HG03045 (cell line): ENCODE measurements at regions not wholly inside any gene's neighbourhood (a gene's known extent, or its start where the extent isn't known, plus 50 kb on each side); places are given as distances from the start of the nearest gene placed in this dataset.

Source experiments
- ATAC-seq: cut with Tn5 transposase; IDR thresholded peaks from one replicate; pipeline ENCODE4 v1.9.1; 2021; ENCODE audit warnings: mild to moderate bottlenecking, moderate library complexity; ENCODE audit not compliant: unreplicated experiment

DNA sequence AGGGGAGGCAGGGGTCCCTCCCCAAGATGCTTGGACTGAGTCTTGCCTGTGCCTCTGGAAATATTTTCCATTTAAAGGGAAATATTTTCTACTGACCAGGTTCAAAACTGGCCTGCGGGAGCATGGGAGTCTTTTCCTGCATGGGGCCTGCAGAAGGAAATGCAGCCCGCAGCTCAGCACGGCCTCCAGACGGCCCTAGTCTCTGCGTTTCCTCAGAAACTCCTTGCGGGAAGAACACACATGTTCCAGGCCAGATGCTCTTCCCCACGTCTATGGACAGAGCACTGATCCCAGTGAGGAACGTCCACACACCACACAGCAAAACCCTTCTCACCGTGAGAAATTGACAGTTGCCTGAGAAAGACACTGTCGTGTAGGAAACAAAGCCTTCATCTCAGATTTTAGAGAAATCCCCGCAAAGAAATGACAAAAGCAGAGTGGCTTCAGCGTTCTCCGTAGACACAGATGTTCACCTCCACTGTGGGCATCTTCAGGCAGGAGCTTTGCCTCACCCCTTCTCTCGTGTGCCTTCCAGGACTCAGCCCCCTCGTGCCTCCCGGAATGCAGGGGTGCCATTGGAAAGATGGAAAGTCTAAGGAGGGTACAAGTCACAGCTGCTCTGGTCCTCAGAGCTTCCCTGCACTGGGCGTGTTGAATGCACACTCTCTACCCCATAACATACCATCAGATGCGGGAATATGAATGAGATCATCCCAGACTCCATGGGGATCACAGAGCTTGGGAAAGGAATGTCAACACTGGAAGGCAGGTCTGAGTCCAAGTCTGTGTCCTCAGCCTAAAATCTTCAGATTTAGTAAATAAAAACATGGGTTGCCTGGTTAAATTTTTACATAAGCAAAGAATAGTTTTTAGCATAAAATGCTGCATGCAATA, 438.7 kb upstream of the SALL3 start:
- ATAC-seq, result no peak

DNA sequence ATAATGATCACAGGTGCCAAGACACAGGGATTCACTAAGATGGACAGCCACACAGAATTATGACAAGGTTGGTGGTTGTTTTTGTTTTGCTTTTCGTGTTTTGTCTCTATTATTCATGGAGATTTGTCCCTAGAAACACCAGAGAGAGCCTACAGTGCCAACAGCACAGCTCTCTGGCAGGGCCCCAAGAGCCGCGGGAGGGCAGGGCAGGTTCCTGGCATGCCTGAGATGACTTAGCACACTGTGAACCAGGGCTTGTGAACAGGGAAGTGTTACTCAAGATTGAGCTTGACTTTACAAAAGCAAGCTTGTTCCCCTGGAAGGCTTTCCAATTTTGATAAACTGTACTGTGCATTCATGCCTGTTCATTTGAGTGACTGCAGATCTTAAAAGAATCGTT, 437.4 kb upstream of the SALL3 start:
- no peak for ATAC-seq

DNA sequence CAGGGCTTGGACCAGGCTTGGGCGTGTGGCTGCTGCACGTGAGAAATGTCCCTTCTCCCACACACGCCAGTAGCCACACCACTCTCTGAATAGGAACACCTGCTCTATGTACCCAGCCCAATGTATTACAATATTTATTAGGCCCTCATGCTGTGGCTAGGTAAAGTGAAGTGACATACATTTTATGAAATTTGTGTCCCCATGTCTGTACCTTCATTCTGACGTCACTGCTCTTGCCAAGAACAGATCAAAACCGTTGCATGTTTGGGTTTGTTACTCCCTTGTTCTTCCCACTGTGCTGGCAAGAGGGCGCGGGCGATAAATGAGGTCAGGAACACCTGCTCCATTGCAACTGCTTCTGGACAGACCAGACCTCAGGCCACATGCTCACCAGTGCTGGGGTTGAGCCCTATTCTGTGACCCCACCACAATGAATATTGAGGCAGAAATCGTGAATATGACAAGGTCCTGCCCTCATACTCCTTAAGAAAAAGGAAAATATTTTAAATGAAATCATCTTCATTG, 436.4 kb upstream of the SALL3 start:
- no peak for ATAC-seq

DNA sequence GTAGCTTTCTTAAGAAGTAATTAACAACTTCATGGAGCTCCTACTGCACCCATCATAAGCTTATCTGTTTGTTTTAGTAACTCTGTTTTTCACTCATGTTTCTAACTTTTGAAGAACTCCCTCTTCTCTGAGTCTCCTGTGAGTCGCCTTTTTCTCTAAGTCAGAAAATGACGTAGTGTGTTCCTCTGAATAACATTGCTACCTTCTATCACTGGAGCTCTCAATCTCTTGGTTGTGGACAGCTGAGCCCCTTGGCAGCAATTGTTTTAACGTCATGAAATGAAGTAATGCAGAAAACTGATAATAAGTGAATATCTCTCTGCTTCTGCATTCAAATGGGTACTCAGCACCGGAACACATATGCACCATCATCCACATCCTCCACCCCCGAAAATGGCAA, 433.3 kb upstream of the SALL3 start:
- ATAC-seq, result no peak

GRCh38 chr18:78547817-78548216, 431.8 kb upstream of the SALL3 start:
- no peak for ATAC-seq

- no peak for ATAC-seq
These were observed 431.2 kb upstream of the SALL3 start for GRCh38 chr18:78548261-78549058.

- ATAC-seq, result no peak
These were observed 429.6 kb upstream of the SALL3 start for GRCh38 chr18:78549971-78550370.

DNA sequence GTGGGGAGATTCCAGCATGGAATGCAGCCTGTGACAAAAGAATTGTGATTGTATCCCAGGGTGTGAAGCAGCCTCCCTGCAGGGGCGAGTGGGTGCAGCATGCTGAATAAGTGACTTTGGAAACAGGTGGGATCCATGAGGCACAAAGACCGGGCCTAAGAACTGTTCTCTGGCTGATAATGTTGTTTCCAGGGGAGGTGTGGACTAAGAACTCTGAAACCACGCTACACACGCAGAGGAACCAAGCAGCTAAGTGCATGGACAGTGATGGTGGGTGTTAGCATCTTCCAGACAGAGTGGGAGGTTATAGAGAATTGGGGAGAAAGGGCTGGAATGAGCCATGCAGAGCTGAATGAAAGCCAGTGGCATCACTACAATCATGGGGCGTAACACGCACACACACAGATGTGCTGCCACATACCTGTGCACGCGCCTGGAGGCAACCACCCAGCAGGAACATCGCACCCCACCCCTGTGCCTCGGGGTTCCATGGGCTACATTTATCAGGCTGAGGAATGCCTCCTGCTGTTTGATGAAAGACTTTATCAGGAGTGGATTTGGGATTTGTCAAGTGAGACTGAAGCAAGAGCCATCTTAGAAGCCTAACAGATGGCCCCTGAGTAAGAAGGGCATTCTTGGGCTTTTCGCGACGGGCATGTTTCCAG, 424.5 kb upstream of the SALL3 start:
- ATAC-seq, result no peak

DNA sequence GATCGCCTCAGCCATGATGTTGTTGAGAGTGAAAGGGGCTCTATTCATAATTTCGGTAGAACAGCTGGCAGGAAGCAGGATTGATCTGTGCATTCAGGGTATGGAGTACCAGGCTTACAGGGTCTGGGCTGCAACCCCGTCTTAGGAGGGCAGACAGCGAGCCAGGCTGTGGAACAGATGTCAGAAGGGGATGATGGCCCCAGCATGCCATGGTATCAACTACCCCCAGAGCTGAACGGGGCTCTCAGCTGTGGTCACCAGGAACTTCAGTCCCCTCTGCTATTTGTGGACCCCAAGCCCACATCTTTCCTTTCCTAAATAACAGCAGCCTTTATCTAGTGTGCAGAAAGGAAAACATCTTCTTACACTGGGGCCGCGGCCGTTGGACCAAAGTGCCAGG, 422.2 kb upstream of the SALL3 start:
- ATAC-seq, result no peak

DNA sequence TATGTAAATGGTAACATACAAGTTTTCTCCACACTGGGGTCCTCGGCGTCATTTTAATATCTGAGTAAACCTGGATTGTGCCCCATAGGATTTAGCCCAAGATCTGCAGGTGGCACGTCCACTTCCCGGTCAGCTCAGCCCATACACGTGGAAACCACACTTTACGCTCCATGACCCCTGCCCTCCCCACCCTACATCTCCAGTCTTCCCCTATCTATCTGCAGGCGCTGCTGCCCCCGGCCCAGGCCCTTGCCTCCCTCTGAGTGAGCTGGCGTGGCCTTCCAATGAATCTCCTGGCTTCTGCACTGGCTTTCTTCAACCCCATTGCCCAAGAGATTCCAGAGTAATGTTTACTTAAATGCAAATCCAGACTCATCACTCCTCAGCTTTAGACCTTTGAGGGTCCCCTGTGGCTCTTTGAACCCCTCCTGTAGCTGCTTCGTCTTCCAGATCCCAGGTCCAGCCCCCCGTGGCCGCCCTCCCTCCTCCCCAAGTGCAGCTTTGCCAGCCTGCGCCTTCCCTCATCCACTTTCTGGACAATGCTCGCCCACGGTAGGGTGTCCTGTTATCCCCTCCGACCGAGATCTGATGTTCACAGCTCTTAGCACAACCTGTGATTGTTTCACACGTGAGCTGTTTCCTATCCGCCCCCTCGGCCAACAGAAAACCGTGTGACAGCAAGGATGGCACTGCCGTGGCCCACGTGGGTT, 421.4 kb upstream of the SALL3 start:
- ATAC-seq, result no peak

DNA sequence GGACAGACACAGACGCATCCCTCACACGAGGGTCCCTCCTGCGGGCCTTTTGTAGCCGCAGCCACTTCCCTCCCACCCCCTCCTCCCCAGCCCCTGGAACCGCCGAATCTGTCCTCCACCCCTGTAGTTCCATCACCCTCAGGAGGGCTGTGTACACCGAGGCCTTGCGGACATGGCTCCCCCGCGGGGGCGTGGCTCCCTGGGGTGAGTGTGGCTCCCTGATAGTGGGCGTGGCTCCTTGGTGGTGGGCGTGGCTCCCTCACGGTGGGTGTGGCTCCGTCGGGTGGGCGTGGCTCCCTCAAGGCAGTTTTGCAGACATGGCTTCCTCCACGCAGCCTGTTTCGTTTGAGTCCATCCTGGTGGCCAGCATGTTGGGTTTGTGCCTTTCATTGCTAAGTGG, 420.7 kb upstream of the SALL3 start:
- no peak for ATAC-seq

DNA sequence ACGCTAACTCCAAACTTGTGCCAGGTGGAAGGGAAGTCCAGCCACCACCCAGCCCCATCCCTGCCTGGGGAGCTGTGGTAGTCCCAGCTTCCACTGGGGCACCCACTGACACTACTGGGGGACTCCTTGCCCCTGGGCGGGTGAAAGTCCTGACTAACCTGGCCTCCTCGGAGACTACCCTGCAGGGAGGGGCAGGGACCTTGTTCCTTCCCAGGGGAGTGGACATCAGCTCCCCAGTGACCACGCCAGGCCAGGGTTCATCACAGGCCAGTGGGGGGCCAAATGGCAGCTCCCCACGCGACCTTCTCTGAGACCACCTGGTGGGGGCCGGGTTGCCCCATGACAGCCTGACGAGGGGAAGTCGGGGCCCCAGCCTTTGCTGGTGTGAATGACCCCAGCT, 420.0 kb upstream of the SALL3 start:
- no peak for ATAC-seq

GRCh38 chr18:78561757-78562510, 417.7 kb upstream of the SALL3 start:
- ATAC-seq, result no peak

DNA sequence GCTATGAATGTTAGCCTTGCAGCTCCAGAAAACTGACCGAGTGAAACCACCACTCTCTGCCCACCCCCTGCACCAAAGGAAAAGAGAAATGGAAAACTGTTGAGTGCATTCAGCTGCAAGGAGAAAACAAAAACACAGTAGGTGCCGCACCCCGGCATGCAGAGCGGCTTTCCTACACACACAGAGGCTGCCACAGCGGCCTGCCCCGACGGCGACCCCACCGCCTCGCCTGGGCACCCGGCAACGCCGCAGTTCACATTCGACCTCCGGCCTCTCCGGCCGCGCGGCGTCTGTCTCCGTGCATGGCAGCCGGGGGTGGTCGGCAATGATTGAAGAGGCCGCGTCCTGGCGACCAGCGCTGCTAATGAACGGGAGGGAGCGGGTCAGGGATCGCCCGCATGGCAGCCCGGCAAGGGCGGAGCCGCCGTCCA, 417.1 kb upstream of the SALL3 start:
- ATAC-seq, result no peak

GRCh38 chr18:78563110-78563509, 416.5 kb upstream of the SALL3 start:
- no peak for ATAC-seq

GRCh38 chr18:78564030-78564429, 415.6 kb upstream of the SALL3 start:
- no peak for ATAC-seq

GRCh38 chr18:78564518-78564917, 415.1 kb upstream of the SALL3 start:
- no peak for ATAC-seq

- no peak for ATAC-seq
These were observed 414.4 kb upstream of the SALL3 start for GRCh38 chr18:78565240-78565639.

- no peak for ATAC-seq
These were observed 413.6 kb upstream of the SALL3 start for GRCh38 chr18:78566065-78566464.

- ATAC-seq, result no peak
These were observed 412.9 kb upstream of the SALL3 start for GRCh38 chr18:78566720-78567119.
